GM12874 (cell line): ENCODE measurements at regions not wholly inside any gene's neighbourhood (a gene's known extent, or its start where the extent isn't known, plus 50 kb on each side); places are given as distances from the start of the nearest gene placed in this dataset.

Source experiments
- CTCF ChIP-seq: IDR thresholded peaks from 2 replicates; pipeline ENCODE4 v1.5.1; 2011; ENCODE audit warnings: low read depth, mild to moderate bottlenecking, control low read depth, low read length, moderate library complexity; ENCODE audit not compliant: insufficient read depth

DNA sequence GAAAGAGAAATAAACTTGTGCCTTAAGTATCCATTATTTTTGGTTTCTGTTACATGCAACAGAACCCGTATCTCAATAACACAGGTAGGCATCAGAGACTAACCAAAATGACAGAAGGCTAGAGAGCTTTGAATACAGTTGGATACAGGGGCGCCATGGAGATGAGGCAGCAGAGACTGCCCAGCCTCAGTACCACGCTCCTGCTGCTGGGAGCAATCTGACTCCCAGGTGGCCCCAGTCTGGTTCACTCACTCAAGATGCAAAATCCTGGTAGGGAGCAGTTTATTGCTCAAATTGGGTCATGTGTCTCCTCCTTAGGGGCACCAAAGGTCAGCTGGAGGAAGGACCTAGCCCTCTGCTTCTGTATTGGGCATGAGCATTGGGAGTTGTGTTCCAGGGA is 218.9 kb downstream of the USP22 start:
- no peak for TF ChIP-seq CTCF

DNA sequence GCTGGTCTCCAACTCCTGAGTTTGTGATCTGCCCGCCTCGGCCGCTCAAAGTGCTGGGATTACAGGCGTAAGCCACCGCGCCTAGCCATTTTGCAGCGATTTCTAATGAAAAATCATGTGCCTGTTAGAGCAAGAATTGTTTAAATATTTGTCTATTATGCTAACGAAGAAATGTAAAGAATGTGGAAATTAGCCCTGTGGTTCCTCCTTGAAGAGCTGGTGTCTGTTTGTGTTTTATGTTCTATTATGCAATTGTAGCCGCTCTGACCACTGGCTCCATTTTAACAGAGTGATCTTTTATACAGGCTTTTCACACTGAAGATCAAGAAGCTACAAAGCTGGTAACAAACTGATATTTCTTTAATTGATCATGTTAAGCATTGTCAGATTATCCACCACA is 217.3 kb downstream of the USP22 start:
- no peak for TF ChIP-seq CTCF

GRCh38 chr17:20852239-20852989 is 190.4 kb downstream of the USP22 start:
- TF ChIP-seq CTCF = no peak

- no peak for TF ChIP-seq CTCF
Measured at GRCh38 chr17:20852990-20853370, 189.8 kb downstream of the USP22 start.

DNA sequence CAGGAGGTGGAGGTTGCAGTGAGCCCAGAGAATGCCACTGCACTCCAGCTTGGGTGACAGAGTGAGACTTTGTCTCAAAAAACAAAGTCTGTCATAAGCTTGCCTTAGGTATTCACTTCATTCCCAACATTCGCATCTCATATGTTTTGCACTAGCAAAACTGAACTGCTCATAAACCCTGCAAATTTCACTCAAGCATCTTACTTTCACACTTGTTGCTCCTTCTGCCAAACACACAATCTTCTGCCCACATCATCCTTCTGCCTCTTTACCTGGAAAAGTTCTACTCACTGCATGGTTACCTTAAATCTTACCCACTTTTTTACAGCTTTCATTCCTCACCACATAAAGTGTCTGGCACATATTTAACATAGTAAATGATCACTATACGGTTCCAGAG is 152.5 kb downstream of the USP22 start:
- TF ChIP-seq CTCF = no peak

GRCh38 chr17:20896153-20896649 is 146.6 kb downstream of the USP22 start:
- TF ChIP-seq CTCF = no peak

GRCh38 chr17:20908313-20909267 is 134.2 kb downstream of the USP22 start:
- peak; percentile 49 for TF ChIP-seq CTCF
